Liver (tissue), 3 donors: ENCODE measurements at regions not wholly inside any gene's neighbourhood (a gene's known extent, or its start where the extent isn't known, plus 50 kb on each side); places are given as distances from the start of the nearest gene placed in this dataset.

Experiments
- FOXA1 ChIP-seq: IDR thresholded peaks from 2 replicates; pipeline ENCODE4 v1.6.1; 2016; ENCODE audit warnings: antibody characterized with exemption
- GABPA ChIP-seq, 2 donors: IDR thresholded peaks in 1 of 2; conservative IDR thresholded peaks in 1 of 2; 2 replicates each; pipeline ENCODE4 v1.6.1; 2016; ENCODE audit warnings: antibody characterized with exemption in 2 of 2, mild to moderate bottlenecking in 1 of 2, moderate library complexity in 1 of 2
- HNF4G ChIP-seq: IDR thresholded peaks from 2 replicates; pipeline ENCODE4 v1.6.1; 2016; ENCODE audit warnings: antibody characterized with exemption
- JUND ChIP-seq, 2 donors: IDR thresholded peaks; 2 replicates each; pipeline ENCODE4 v1.6.1; 2016; ENCODE audit warnings: antibody characterized with exemption in 2 of 2
- REST ChIP-seq: IDR thresholded peaks from 2 replicates; pipeline ENCODE4 v1.6.1; 2016; ENCODE audit warnings: antibody characterized with exemption, mild to moderate bottlenecking
- TAF1 ChIP-seq: conservative IDR thresholded peaks from 2 replicates; pipeline ENCODE4 v1.6.1; 2016; ENCODE audit warnings: antibody characterized with exemption, mild to moderate bottlenecking
- ZBTB33 ChIP-seq: IDR thresholded peaks from 2 replicates; pipeline ENCODE4 v1.6.1; 2016; ENCODE audit warnings: antibody characterized with exemption
- TF ChIP-seq, protein P1 (sequence below): fragments of 150-350 bp; IDR thresholded peaks from 2 replicates; pipeline ENCODE4 v1.5.1; 2017; ENCODE audit warnings: improper control_type of control experiment, low read depth, low read length; ENCODE audit not compliant: missing input control
- donor health status: healthy.
- donor health status: healthy.

DNA sequence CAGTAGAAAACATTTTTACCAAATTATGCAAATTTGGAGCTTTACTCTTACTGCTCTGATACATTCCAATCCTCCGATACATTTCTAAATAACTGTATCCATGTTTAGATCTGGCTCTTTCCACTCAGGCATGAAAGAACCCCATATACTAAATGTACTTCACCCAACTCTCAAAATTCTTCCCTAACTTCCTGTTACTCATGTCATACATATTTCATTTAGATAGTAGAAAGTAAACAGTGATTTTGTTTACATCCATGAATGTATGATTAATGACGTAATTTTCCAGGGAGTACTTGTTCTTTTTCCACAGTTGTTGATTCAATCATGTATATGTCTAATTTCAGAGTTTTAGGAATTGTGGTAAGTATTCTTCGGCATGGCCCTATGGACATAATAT is 1426.5 kb upstream of the C9orf72 start:
- TF ChIP-seq, protein P1, sequence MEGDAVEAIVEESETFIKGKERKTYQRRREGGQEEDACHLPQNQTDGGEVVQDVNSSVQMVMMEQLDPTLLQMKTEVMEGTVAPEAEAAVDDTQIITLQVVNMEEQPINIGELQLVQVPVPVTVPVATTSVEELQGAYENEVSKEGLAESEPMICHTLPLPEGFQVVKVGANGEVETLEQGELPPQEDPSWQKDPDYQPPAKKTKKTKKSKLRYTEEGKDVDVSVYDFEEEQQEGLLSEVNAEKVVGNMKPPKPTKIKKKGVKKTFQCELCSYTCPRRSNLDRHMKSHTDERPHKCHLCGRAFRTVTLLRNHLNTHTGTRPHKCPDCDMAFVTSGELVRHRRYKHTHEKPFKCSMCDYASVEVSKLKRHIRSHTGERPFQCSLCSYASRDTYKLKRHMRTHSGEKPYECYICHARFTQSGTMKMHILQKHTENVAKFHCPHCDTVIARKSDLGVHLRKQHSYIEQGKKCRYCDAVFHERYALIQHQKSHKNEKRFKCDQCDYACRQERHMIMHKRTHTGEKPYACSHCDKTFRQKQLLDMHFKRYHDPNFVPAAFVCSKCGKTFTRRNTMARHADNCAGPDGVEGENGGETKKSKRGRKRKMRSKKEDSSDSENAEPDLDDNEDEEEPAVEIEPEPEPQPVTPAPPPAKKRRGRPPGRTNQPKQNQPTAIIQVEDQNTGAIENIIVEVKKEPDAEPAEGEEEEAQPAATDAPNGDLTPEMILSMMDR = no peak
- TF ChIP-seq TAF1 (no peak), GABPA (IDR thresholded peaks at IDR 0.05 in 1 of 2, conservative IDR thresholded peaks at IDR 0.05 in 1 of 2) (no peak), JUND (IDR thresholded peaks at IDR 0.05) (no peak), ZBTB33 (no peak), FOXA1 (no peak), REST (no peak), HNF4G (no peak)
